H9 (cell line): ENCODE measurements at regions not wholly inside any gene's neighbourhood (a gene's known extent, or its start where the extent isn't known, plus 50 kb on each side); places are given as distances from the start of the nearest gene placed in this dataset.
A peak's percentile ranks its signal among the peaks of the same experiment; 100 is the strongest.

ENCODE experiments used
- DNase-seq: peaks from one replicate; pipeline ENCODE4 v3.0.0-alpha.2; 2017
- H2AFZ ChIP-seq: one replicate; pipeline ENCODE4 v1.6.1; 2013; ENCODE audit warnings: mild to moderate bottlenecking, low read length, control low read depth, moderate library complexity
- H2AK5ac ChIP-seq: 2 replicates; pipeline ENCODE4 v1.6.1; 2013; ENCODE audit warnings: low read length, control low read depth, mixed read lengths; ENCODE audit not compliant: insufficient read length
- H2BK120ac ChIP-seq: one replicate; pipeline ENCODE4 v1.6.1; 2013; ENCODE audit warnings: low read depth, mild to moderate bottlenecking, low read length, control low read depth, inconsistent platforms; ENCODE audit not compliant: poor library complexity, severe bottlenecking
- H2BK12ac ChIP-seq: 2 replicates; pipeline ENCODE4 v1.6.1; 2013; ENCODE audit warnings: low read length, control low read depth, mixed read lengths, low read depth; ENCODE audit not compliant: insufficient read length
- H2BK15ac ChIP-seq: 2 replicates; pipeline ENCODE4 v1.6.1; 2013; ENCODE audit warnings: low read depth, low read length, control low read depth
- H2BK20ac ChIP-seq: one replicate; pipeline ENCODE4 v1.6.1; 2013; ENCODE audit warnings: low read depth, mild to moderate bottlenecking, low read length, control low read depth, inconsistent platforms; ENCODE audit not compliant: poor library complexity, severe bottlenecking
- H2BK5ac ChIP-seq: 2 replicates; pipeline ENCODE4 v1.6.1; 2013; ENCODE audit warnings: low read length, control low read depth, mixed read lengths; ENCODE audit not compliant: insufficient read length
- H3K14ac ChIP-seq: 2 replicates; pipeline ENCODE4 v1.6.1; 2013; ENCODE audit warnings: low read length, control low read depth; ENCODE audit not compliant: insufficient read depth
- H3K18ac ChIP-seq: 2 replicates; pipeline ENCODE4 v1.6.1; 2013; ENCODE audit warnings: low read depth, mild to moderate bottlenecking, mixed read lengths, low read length, control low read depth; ENCODE audit not compliant: insufficient read length
- H3K23ac ChIP-seq: 2 replicates; pipeline ENCODE4 v1.6.1; 2013; ENCODE audit warnings: low read length, control low read depth, mixed read lengths, low read depth; ENCODE audit not compliant: insufficient read length
- H3K23me2 ChIP-seq: 2 replicates; pipeline ENCODE4 v1.6.1; 2013; ENCODE audit warnings: low read depth, mild to moderate bottlenecking, mixed read lengths, low read length, control low read depth; ENCODE audit not compliant: insufficient read length, poor library complexity, severe bottlenecking
- H3K27ac ChIP-seq: 2 replicates; pipeline ENCODE4 v1.5.1; 2013; ENCODE audit warnings: low read length, control low read depth, mixed read lengths, low read depth; ENCODE audit not compliant: insufficient read length
- H3K27me3 ChIP-seq: 2 replicates; pipeline ENCODE4 v1.6.1; 2013; ENCODE audit warnings: low read length, control low read depth, inconsistent platforms; ENCODE audit not compliant: insufficient read depth
- H3K4ac ChIP-seq: 2 replicates; pipeline ENCODE4 v1.6.1; 2013; ENCODE audit warnings: low read depth, mild to moderate bottlenecking, control low read depth, inconsistent platforms, low read length, moderate library complexity
- H3K4me1 ChIP-seq: 2 replicates; pipeline ENCODE4 v1.6.1; 2013; ENCODE audit warnings: low read length, control low read depth, inconsistent platforms; ENCODE audit not compliant: insufficient read depth
- H3K4me2 ChIP-seq: 2 replicates; pipeline ENCODE4 v1.6.1; 2013; ENCODE audit warnings: low read length, control low read depth, mixed read lengths; ENCODE audit not compliant: insufficient read length, insufficient read depth
- H3K56ac ChIP-seq: 2 replicates; pipeline ENCODE4 v1.6.1; 2013; ENCODE audit warnings: low read depth, mild to moderate bottlenecking, mixed read lengths, low read length, control low read depth; ENCODE audit not compliant: insufficient read length
- H3K79me1 ChIP-seq: 2 replicates; pipeline ENCODE4 v1.6.1; 2013; ENCODE audit warnings: low read depth, mild to moderate bottlenecking, moderate library complexity, low read length, control low read depth, inconsistent platforms; ENCODE audit not compliant: insufficient read depth, poor library complexity, severe bottlenecking
- H3K79me2 ChIP-seq: 2 replicates; pipeline ENCODE4 v1.6.1; 2013; ENCODE audit warnings: low read length, control low read depth, inconsistent platforms; ENCODE audit not compliant: insufficient read depth
- H3K9ac ChIP-seq: 2 replicates; pipeline ENCODE4 v1.6.1; 2013; ENCODE audit warnings: low read length, control low read depth, mixed read lengths; ENCODE audit not compliant: insufficient read length; ENCODE audit errors: extremely low read depth
- H3K9me3 ChIP-seq: one replicate; pipeline ENCODE4 v1.6.1; 2013; ENCODE audit warnings: low read depth, low read length, inconsistent platforms; ENCODE audit not compliant: control insufficient read depth
- H3T11ph ChIP-seq: one replicate; pipeline ENCODE4 v1.6.1; 2013; ENCODE audit warnings: mild to moderate bottlenecking, low read length, control low read depth, inconsistent platforms
- H4K20me1 ChIP-seq: one replicate; pipeline ENCODE4 v1.6.1; 2013; ENCODE audit not compliant: control insufficient read depth, insufficient read length, insufficient read depth
- H4K5ac ChIP-seq: 2 replicates; pipeline ENCODE4 v1.6.1; 2013; ENCODE audit warnings: low read depth, mild to moderate bottlenecking, mixed read lengths, low read length, control low read depth; ENCODE audit not compliant: insufficient read length
- H4K8ac ChIP-seq: replicated peaks from 2 replicates; pipeline ENCODE4 v1.6.1; 2013; ENCODE audit warnings: low read length, control low read depth, mixed read lengths, low read depth; ENCODE audit not compliant: insufficient read length
- H4K91ac ChIP-seq: 2 replicates; pipeline ENCODE4 v1.6.1; 2013; ENCODE audit warnings: low read depth, mild to moderate bottlenecking, moderate library complexity, mixed read lengths, low read length, control low read depth; ENCODE audit not compliant: insufficient read length
- H3K27ac Mint-ChIP-seq, 3 experiments: 2 replicates in 2 of 3; 3 replicates in 1 of 3; pipeline ENCODE4 v1.8.0; 2020 to 2021; ENCODE audit warnings: mixed read lengths in 3 of 3, mild to moderate bottlenecking in 1 of 3, moderate library complexity in 1 of 3
- H3K27me3 Mint-ChIP-seq: 2 replicates; pipeline ENCODE4 v1.8.0; 2021; ENCODE audit warnings: low read depth, mild to moderate bottlenecking, moderate library complexity, mixed read lengths
- H3K36me3 Mint-ChIP-seq, 3 experiments: 2 replicates in 2 of 3; 3 replicates in 1 of 3; pipeline ENCODE4 v1.8.0; 2020 to 2021; ENCODE audit warnings: low read depth in 3 of 3, mixed read lengths in 3 of 3; ENCODE audit not compliant: insufficient read depth in 1 of 3
- H3K4me1 Mint-ChIP-seq, 2 experiments: 2 replicates each; pipeline ENCODE4 v1.8.0; 2020; ENCODE audit warnings: mixed read lengths in 2 of 2
- H3K4me3 Mint-ChIP-seq, 2 experiments: 2 replicates in 1 of 2; 3 replicates in 1 of 2; pipeline ENCODE4 v1.8.0; 2020 to 2021; ENCODE audit warnings: mild to moderate bottlenecking in 2 of 2, mixed read lengths in 2 of 2, moderate library complexity in 1 of 2
- H3K9me3 Mint-ChIP-seq, 2 experiments: 2 replicates in 1 of 2; 3 replicates in 1 of 2; pipeline ENCODE4 v1.8.0; 2020; ENCODE audit warnings: mild to moderate bottlenecking in 2 of 2, mixed read lengths in 2 of 2, moderate library complexity in 1 of 2
- TF ChIP-seq, protein P1 (sequence below): fragments of 200-600 bp; sonication (generic); conservative IDR thresholded peaks from 3 replicates; pipeline ENCODE4 v1.8.0; 2021; ENCODE audit warnings: antibody characterized with exemption, mild to moderate bottlenecking

DNA sequence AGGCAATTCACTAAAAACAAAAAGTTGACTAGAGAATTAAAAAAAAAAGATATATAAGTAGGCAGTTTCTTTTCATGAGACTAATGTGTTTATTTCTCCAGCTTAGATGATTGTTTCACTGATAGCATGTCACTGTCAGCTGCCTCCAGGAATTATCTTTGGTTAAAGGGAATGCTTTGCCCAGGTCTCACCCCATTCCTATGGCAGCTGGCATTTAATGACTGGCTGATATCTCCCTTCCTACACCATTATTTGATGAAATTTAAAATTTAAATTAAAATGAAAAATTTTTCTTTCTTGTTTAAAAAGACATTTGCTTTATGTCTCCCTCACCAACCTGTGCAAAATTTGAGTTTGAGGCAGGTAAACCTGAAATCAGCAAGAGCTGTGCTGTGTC lies 214.5 kb upstream of the PRSS1 start:
- Histone ChIP-seq H4K8ac (no peak overlapping the region), H4K20me1 (no peaks in the 10 kb centered on the region), H3K4me2 (no peak overlapping the region), H3K4me1 (no peaks in the 10 kb centered on the region), H3K79me1 (no peaks in the 10 kb centered on the region), H3K18ac (no peak overlapping the region), H3K79me2 (no peaks in the 10 kb centered on the region), H3K9ac (no peak overlapping the region), H4K5ac (no peak overlapping the region), H3K4ac (no peak overlapping the region), H3K56ac (no peak overlapping the region), H2BK5ac (no peak overlapping the region), H3K27me3 (no peaks in the 10 kb centered on the region), H2AK5ac (no peak overlapping the region), H2BK15ac (no peak overlapping the region), H3T11ph (no peak overlapping the region), H3K9me3 (no peaks in the 10 kb centered on the region), H3K23ac (no peak overlapping the region), H3K23me2 (no peaks in the 10 kb centered on the region), H2AFZ (no peak overlapping the region), H2BK120ac (no peak overlapping the region), H4K91ac (no peak overlapping the region), H3K14ac (no peak overlapping the region), H3K27ac (no peak overlapping the region), H2BK20ac (no peak overlapping the region), H2BK12ac (no peak overlapping the region)
- DNase-seq: no peak
- peaks cover 7% of the 10 kb centered on the region for H3K27me3 Mint-ChIP-seq
- TF ChIP-seq, protein P1, sequence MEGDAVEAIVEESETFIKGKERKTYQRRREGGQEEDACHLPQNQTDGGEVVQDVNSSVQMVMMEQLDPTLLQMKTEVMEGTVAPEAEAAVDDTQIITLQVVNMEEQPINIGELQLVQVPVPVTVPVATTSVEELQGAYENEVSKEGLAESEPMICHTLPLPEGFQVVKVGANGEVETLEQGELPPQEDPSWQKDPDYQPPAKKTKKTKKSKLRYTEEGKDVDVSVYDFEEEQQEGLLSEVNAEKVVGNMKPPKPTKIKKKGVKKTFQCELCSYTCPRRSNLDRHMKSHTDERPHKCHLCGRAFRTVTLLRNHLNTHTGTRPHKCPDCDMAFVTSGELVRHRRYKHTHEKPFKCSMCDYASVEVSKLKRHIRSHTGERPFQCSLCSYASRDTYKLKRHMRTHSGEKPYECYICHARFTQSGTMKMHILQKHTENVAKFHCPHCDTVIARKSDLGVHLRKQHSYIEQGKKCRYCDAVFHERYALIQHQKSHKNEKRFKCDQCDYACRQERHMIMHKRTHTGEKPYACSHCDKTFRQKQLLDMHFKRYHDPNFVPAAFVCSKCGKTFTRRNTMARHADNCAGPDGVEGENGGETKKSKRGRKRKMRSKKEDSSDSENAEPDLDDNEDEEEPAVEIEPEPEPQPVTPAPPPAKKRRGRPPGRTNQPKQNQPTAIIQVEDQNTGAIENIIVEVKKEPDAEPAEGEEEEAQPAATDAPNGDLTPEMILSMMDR: no peak
- no peak overlapping the region for H3K4me3 Mint-ChIP-seq
- H3K4me1 Mint-ChIP-seq: peaks cover 7 to 10% of the 10 kb centered on the region in 2 experiments
- H3K27ac Mint-ChIP-seq: peak overlapping the region in 1 of 3 experiments; percentile 26; a peak in 2 of 7 replicates
- no peaks in the 10 kb centered on the region for H3K36me3 Mint-ChIP-seq
- no peaks in the 10 kb centered on the region for H3K9me3 Mint-ChIP-seq
